Neural cell (in vitro differentiated cells): ENCODE measurements at regions not wholly inside any gene's neighbourhood (a gene's known extent, or its start where the extent isn't known, plus 50 kb on each side); places are given as distances from the start of the nearest gene placed in this dataset.

ENCODE experiments used
- H2AFZ ChIP-seq: fragments of 200-600, 300-800 bp; sonication (generic), shearing (Covaris generic); 2 replicates; pipeline ENCODE4 v1.6.0; 2014; ENCODE audit warnings: low read depth, mild to moderate bottlenecking, antibody characterized with exemption, low read length, moderate library complexity
- H3F3A ChIP-seq: fragments of 200-600 bp; shearing (Covaris generic); 2 replicates; pipeline ENCODE4 v1.6.1; 2016; ENCODE audit warnings: mild to moderate bottlenecking, moderate library complexity, mixed read lengths, antibody characterized with exemption, low read length; ENCODE audit not compliant: insufficient read depth, poor library complexity, severe bottlenecking
- H3K27ac ChIP-seq: fragments of 200-600, 300-800 bp; sonication (generic), shearing (Covaris generic); 2 replicates; pipeline ENCODE4 v1.5.1; 2014; ENCODE audit warnings: mild to moderate bottlenecking, low read length, moderate library complexity
- H3K27me3 ChIP-seq: fragments of 300-800, 200-600 bp; sonication (generic), shearing (Covaris generic); 2 replicates; pipeline ENCODE4 v1.6.0; 2014; ENCODE audit warnings: mild to moderate bottlenecking, low read depth, low read length, moderate library complexity; ENCODE audit not compliant: insufficient read depth
- H3K36me3 ChIP-seq: fragments of 300-800, 200-600 bp; sonication (generic), shearing (Covaris generic); 2 replicates; pipeline ENCODE4 v1.5.1; 2014; ENCODE audit warnings: mild to moderate bottlenecking, antibody characterized with exemption, low read length, moderate library complexity; ENCODE audit not compliant: insufficient read depth
- H3K4me2 ChIP-seq: fragments of 300-800, 200-600 bp; sonication (generic), shearing (Covaris generic); 2 replicates; pipeline ENCODE4 v1.6.0; 2014; ENCODE audit warnings: mild to moderate bottlenecking, low read length
- H3K4me3 ChIP-seq: fragments of 300-800, 200-600 bp; sonication (generic), shearing (Covaris generic); 2 replicates; pipeline ENCODE4 v1.5.1; 2014; ENCODE audit warnings: mild to moderate bottlenecking, low read length, moderate library complexity
- H3K79me2 ChIP-seq: fragments of 200-600 bp; shearing (Covaris generic); replicated peaks from 2 replicates; pipeline ENCODE4 v1.6.0; 2014; ENCODE audit warnings: mild to moderate bottlenecking, low read length, moderate library complexity; ENCODE audit not compliant: insufficient read depth
- H3K9ac ChIP-seq: fragments of 300-800, 200-600 bp; sonication (generic), shearing (Covaris generic); 2 replicates; pipeline ENCODE4 v1.6.1; 2016; ENCODE audit warnings: mild to moderate bottlenecking, low read length, mixed read lengths
- H3K9me2 ChIP-seq: fragments of 200-600 bp; shearing (Covaris generic); 2 replicates; pipeline ENCODE4 v1.6.1; 2016; ENCODE audit warnings: mild to moderate bottlenecking, low read length, mixed read lengths; ENCODE audit not compliant: insufficient read depth
- H3K9me3 ChIP-seq: fragments of 200-600, 300-800 bp; sonication (generic), shearing (Covaris generic); 2 replicates; pipeline ENCODE4 v1.6.1; 2016; ENCODE audit warnings: mild to moderate bottlenecking, mixed run types, low read length, moderate library complexity, mixed read lengths
- H4K20me1 ChIP-seq: fragments of 200-600 bp; shearing (Covaris generic); 2 replicates; pipeline ENCODE4 v1.6.1; 2016; ENCODE audit warnings: mild to moderate bottlenecking, mixed run types; ENCODE audit not compliant: insufficient read depth
- EP300 ChIP-seq: fragments of 450-650 bp; conservative IDR thresholded peaks from 2 replicates; pipeline ENCODE4 v1.6.1; 2014; ENCODE audit warnings: antibody characterized with exemption, mild to moderate bottlenecking, moderate library complexity; ENCODE audit not compliant: poor library complexity, severe bottlenecking
- EZH2 ChIP-seq: fragments of 200-600, 300-800 bp; shearing (Covaris generic), sonication (generic); IDR thresholded peaks from 2 replicates; pipeline ENCODE4 v1.6.1; 2014; ENCODE audit warnings: antibody characterized with exemption, low read length, borderline replicate concordance, mild to moderate bottlenecking; ENCODE audit not compliant: insufficient read depth, poor library complexity, severe bottlenecking
- MXI1 ChIP-seq: fragments of 450-650 bp; conservative IDR thresholded peaks from 2 replicates; pipeline ENCODE4 v1.6.1; 2014; ENCODE audit warnings: antibody characterized with exemption, mild to moderate bottlenecking; ENCODE audit not compliant: poor library complexity, severe bottlenecking
- POLR2AphosphoS5 ChIP-seq: IDR thresholded peaks from 2 replicates; pipeline ENCODE4 v1.6.1; 2012
- RAD21 ChIP-seq: fragments of 450-650 bp; conservative IDR thresholded peaks from 2 replicates; pipeline ENCODE4 v1.6.1; 2014; ENCODE audit warnings: antibody characterized with exemption, mild to moderate bottlenecking, moderate library complexity
- SMC3 ChIP-seq: fragments of 450-650 bp; conservative IDR thresholded peaks from 2 replicates; pipeline ENCODE4 v1.6.1; 2014; ENCODE audit warnings: antibody characterized with exemption, mild to moderate bottlenecking, moderate library complexity; ENCODE audit not compliant: poor library complexity
- TAF1 ChIP-seq: IDR thresholded peaks from 2 replicates; pipeline ENCODE4 v1.6.1; 2012; ENCODE audit warnings: low read depth
- TF ChIP-seq, protein P1 (sequence below): fragments of 450-650 bp; IDR thresholded peaks from 2 replicates; pipeline ENCODE4 v1.5.1; 2014; ENCODE audit warnings: antibody characterized with exemption, mild to moderate bottlenecking, moderate library complexity; ENCODE audit not compliant: poor library complexity, severe bottlenecking
- TF ChIP-seq, protein P2 (sequence below): IDR thresholded peaks from 2 replicates; pipeline ENCODE4 v1.6.1; 2012; ENCODE audit warnings: borderline replicate concordance

DNA sequence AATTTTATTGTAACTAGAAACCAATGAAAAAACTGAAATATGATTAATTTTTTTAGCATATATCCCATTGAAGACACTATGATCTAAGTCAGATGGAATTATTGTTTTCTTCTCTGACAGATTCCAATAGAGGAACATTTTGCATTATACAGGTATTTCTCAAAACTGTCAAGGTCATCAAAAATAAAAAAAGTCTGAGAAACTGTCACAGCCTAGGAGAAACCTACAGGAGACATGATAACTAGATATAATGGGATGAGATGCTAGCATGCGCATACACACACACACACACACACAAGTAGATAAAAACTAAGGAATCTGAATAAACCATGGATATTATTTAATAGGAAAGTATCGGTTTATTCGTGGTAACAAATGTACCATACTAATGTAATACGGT, 161.9 kb upstream of the HCRTR2 start:
- Histone ChIP-seq H3K9ac (no peak overlapping the region), H3F3A (no peaks in the 10 kb centered on the region), H3K36me3 (no peaks in the 10 kb centered on the region), H3K79me2 (no peaks in the 10 kb centered on the region), H3K27ac (no peak overlapping the region), H3K9me2 (no peaks in the 10 kb centered on the region), H3K9me3 (no peaks in the 10 kb centered on the region), H3K27me3 (no peaks in the 10 kb centered on the region), H3K4me2 (no peak overlapping the region), H2AFZ (no peak overlapping the region), H4K20me1 (no peaks in the 10 kb centered on the region), H3K4me3 (no peak overlapping the region)
- TF ChIP-seq EP300 (peak; percentile 91), SMC3 (no peak)

DNA sequence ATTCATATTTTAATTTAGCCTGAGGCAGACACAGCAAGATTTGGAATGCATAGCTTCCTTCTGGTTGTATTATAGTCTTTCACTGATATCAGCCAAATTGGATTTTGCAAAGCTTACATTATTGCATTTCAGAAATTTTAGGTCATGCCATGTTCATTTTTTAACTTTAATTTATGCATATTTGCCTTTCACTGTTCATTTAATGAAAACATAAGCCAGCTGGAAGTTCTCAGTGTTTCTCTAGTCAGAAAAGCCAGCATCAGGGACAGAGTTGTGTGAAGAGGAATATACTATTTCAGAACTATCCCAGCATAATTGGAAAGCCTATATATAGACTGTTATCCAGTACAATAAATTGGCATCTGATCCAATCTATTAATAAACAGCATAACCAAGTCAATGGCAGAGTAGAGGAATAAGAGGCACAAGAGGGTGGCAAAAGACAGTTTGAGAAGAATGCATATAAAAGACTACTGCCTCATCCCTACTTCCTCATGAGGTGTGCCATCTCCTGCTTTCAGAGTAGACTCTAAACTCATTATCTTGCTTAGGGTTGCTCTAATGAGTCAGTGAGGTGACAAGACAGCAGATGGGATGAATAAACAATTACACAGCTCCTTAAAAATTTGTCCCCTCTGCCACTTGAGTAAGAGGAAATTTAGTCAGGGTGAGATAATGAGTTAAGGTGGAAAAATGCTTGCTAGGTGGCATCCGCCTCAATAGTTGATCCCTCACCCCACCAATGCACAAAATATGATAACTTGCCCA, 159.8 kb upstream of the HCRTR2 start:
- H4K20me1 ChIP-seq = no peaks in the 10 kb centered on the region
- no peak overlapping the region for H3K9ac ChIP-seq
- H3K4me2 ChIP-seq = no peak overlapping the region
- no peak overlapping the region for H3K27ac ChIP-seq
- no peaks in the 10 kb centered on the region for H3F3A ChIP-seq
- H3K79me2 ChIP-seq = no peaks in the 10 kb centered on the region
- H3K9me3 ChIP-seq = no peaks in the 10 kb centered on the region
- no peak for TF ChIP-seq MXI1
- H3K36me3 ChIP-seq = no peaks in the 10 kb centered on the region
- no peaks in the 10 kb centered on the region for H3K9me2 ChIP-seq
- H2AFZ ChIP-seq = no peak overlapping the region
- no peak overlapping the region for H3K4me3 ChIP-seq
- H3K27me3 ChIP-seq = no peaks in the 10 kb centered on the region

DNA sequence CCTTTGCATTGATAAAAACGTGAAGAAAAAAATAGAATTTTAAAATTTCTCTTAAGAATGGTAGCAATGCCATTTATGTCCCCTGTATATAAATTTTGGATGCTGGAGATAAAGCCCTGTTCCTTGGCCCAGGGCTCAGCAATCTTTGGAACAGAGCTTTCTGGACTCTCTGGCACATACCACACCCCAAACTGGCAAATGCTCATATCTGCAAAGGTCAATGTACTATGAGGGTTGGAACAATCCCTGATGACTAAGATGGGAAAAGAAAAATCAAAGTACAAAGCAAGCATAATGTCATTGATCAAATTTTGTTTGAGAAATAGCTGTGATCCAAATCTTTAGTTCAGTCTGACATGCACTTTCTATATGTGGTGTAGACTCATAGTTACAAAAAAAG, 158.1 kb upstream of the HCRTR2 start:
- H3F3A ChIP-seq = no peaks in the 10 kb centered on the region
- H3K27ac ChIP-seq = no peak overlapping the region
- H3K9me2 ChIP-seq = no peaks in the 10 kb centered on the region
- no peaks in the 10 kb centered on the region for H3K27me3 ChIP-seq
- no peak overlapping the region for H3K9ac ChIP-seq
- no peaks in the 10 kb centered on the region for H3K36me3 ChIP-seq
- TF ChIP-seq SMC3 (no peak), TAF1 (no peak), RAD21 (no peak), EZH2 (no peak), POLR2AphosphoS5 (no peak), EP300 (no peak), MXI1 (no peak)
- TF ChIP-seq, protein P1, sequence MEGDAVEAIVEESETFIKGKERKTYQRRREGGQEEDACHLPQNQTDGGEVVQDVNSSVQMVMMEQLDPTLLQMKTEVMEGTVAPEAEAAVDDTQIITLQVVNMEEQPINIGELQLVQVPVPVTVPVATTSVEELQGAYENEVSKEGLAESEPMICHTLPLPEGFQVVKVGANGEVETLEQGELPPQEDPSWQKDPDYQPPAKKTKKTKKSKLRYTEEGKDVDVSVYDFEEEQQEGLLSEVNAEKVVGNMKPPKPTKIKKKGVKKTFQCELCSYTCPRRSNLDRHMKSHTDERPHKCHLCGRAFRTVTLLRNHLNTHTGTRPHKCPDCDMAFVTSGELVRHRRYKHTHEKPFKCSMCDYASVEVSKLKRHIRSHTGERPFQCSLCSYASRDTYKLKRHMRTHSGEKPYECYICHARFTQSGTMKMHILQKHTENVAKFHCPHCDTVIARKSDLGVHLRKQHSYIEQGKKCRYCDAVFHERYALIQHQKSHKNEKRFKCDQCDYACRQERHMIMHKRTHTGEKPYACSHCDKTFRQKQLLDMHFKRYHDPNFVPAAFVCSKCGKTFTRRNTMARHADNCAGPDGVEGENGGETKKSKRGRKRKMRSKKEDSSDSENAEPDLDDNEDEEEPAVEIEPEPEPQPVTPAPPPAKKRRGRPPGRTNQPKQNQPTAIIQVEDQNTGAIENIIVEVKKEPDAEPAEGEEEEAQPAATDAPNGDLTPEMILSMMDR = no peak
- TF ChIP-seq, protein P2, sequence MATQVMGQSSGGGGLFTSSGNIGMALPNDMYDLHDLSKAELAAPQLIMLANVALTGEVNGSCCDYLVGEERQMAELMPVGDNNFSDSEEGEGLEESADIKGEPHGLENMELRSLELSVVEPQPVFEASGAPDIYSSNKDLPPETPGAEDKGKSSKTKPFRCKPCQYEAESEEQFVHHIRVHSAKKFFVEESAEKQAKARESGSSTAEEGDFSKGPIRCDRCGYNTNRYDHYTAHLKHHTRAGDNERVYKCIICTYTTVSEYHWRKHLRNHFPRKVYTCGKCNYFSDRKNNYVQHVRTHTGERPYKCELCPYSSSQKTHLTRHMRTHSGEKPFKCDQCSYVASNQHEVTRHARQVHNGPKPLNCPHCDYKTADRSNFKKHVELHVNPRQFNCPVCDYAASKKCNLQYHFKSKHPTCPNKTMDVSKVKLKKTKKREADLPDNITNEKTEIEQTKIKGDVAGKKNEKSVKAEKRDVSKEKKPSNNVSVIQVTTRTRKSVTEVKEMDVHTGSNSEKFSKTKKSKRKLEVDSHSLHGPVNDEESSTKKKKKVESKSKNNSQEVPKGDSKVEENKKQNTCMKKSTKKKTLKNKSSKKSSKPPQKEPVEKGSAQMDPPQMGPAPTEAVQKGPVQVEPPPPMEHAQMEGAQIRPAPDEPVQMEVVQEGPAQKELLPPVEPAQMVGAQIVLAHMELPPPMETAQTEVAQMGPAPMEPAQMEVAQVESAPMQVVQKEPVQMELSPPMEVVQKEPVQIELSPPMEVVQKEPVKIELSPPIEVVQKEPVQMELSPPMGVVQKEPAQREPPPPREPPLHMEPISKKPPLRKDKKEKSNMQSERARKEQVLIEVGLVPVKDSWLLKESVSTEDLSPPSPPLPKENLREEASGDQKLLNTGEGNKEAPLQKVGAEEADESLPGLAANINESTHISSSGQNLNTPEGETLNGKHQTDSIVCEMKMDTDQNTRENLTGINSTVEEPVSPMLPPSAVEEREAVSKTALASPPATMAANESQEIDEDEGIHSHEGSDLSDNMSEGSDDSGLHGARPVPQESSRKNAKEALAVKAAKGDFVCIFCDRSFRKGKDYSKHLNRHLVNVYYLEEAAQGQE = no peak
- H3K9me3 ChIP-seq = no peaks in the 10 kb centered on the region
- no peak overlapping the region for H3K4me3 ChIP-seq
- no peaks in the 10 kb centered on the region for H4K20me1 ChIP-seq
- H3K4me2 ChIP-seq = no peak overlapping the region
- H3K79me2 ChIP-seq = no peaks in the 10 kb centered on the region
- no peak overlapping the region for H2AFZ ChIP-seq
